ENCODE measurements at regions not wholly inside any gene's neighbourhood (a gene's known extent, or its start where the extent isn't known, plus 50 kb on each side); places are given as distances from the start of the nearest gene placed in this dataset.
"Not testable (repeated sequence)": the region's sequence is repeated elsewhere in the genome, so short reads cannot be mapped to it uniquely, and the experiment has no call there.

DNA sequence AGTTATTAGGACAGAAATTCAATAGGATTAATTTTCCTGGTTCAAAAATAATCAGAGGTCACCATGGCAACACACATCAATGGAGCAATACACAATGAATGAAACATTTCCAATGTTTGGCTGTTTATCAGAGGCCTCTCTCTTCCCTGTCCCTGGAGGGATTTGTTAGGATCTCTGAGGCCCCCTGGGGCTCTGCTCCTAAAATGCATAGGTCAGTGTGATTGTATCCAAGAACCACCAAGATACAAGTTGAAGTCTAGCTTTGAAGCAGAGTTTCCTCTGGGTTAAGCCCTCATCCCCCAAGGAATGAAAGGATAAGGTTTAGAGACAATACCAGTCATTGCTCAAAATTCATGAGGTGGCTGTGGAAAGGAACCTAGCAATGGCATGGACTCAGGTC, 561.2 kb upstream of the C16orf82 start:
- no peak for DNase-seq (ENCODE audit: low read depth)

- not testable (repeated sequence) for DNase-seq (ENCODE audit: low read depth)
Measured at GRCh38 chr16:26508946-26509345, 557.8 kb upstream of the C16orf82 start.

GRCh38 chr16:26510924-26511323, 555.8 kb upstream of the C16orf82 start:
- DNase-seq (ENCODE audit: low read depth) = no peak

DNA sequence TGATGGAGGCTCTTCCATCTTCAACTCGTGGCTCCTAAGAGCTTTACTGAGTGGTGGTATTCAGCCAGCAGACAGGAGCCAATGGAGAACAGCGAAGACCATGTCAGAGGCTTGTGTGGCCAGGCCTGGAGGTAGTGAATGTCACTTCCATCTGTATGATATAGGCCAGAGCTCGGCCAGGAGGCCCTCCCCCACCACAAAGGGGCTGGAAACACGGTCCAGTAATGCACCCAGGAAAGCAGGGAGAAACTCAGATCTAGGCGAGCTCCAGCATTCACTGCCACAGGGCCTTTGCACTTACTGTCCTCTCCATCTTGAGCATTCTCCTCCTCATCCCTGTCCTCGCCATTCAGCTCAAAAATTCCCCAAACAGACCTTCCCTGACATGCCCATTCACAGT, 555.3 kb upstream of the C16orf82 start:
- no peak for DNase-seq (ENCODE audit: low read depth)

- DNase-seq (ENCODE audit: low read depth) = no peak
Measured at GRCh38 chr16:26521626-26522025, 545.1 kb upstream of the C16orf82 start.

DNA sequence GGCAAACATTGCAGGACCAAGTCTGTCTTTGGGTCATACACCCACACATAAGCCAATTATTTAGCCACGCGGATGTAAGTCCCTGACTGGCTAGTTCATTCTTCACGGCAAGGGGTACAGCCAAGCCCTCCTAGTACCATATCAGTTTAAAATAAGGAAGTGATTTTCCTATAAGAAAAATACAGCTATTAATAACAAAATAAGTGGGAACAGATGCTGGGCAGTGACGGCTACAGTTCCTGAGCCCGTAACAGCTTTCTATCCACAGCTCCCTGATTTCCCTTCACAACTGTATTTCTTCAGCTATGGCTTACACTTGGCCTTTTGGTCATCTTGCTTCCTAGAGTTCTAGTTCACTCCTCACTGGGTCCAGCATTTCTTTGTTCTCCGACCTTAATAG, 542.4 kb upstream of the C16orf82 start:
- DNase-seq (ENCODE audit: low read depth) = no peak

GRCh38 chr16:26524846-26525245, 541.9 kb upstream of the C16orf82 start:
- DNase-seq (ENCODE audit: low read depth) = no peak

DNA sequence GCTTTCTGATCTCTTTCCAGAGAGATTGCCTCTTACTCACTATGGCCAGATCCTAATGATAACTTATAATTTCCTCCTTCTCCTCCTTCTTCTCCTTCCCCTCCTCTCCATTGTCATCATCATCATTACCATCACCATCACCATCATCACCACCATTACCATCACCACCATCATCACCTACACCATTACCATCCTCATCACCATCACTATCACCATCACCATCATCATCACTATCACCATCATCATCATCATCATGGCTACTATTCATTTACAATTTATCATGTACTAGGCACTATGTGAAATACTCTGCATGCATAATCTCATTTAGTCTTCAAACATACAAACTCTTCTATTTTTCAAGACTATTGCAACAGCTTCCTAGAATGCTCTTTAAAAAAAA, 540.9 kb upstream of the C16orf82 start:
- no peak for DNase-seq (ENCODE audit: low read depth)

GRCh38 chr16:26526633-26527032, 540.1 kb upstream of the C16orf82 start:
- no peak for DNase-seq (ENCODE audit: low read depth)

DNA sequence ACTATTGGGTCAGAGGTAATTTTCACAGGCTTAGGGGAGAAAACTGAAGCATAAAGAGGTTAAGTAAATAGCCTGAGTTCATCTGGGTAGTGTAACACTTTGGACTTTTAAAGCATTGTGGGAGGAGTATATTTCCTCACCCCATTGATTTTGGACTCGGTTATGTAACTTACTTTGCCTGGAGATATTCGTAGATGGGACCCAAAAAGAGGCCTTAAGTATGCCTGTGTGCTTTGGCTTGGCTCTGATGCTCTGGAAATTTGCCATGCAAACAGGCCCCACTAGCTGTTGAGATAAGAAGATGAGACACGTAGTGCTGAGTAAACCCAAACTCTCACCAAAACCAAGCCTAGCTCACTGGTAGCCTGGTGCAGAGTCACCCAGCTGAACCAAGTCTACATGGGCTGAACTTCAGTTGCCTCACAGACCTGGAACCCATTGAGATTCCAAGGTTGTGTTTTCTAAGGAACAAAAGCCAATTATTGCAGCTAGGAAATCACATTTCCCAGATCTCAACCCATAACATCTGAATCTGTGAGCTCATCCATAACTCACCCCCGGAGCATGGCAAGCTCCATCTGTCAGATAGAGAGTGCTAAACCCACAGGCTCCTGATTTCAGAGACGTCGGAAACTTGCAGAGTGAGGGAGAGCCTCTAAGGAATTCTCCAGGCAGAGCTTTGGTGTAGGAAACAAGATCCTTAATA, 536.0 kb upstream of the C16orf82 start:
- DNase-seq (ENCODE audit: low read depth) = no peak

DNA sequence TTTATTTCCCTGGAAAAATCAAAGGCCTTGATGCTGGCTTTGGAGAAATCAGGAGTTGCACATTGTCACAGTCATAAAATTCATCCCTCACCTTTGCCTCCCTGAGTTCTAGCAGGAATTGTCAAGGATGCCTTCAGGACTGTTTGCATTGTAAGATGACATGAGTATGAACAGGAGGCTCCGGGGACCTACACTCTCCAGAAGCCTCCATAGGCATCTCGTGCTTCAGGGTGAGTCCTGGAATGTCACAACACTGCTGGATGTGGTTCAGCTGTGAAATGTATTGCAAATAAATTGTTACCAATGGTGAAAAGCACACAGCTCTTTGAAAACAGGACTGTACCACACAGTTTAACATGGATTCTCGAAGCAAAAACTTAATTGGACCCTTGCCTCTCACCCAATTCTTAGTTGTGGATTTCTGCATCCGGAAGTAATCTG, 535.4 kb upstream of the C16orf82 start:
- no peak for DNase-seq (ENCODE audit: low read depth)

DNA sequence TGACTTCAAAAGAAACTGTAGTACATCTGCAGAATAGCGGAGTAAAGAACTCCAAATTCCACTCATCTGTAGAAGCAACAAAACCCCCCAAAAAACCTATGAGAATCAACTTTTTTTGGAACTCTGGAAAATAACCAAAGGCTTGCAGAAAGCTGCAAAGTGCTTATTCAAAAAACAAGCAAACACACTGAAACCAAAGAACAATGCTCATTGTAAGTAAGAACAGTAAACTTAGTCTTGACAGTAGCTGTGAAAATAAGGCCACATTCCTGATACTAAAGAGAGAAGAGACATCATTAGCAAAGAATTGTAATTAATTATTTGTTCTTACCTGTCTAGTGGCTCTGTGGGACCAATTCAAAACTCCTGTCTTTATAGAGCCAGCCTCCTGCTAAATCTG, 534.3 kb upstream of the C16orf82 start:
- no peak for DNase-seq (ENCODE audit: low read depth)

- DNase-seq (ENCODE audit: low read depth) = no peak
Measured at GRCh38 chr16:26542198-26542597, 524.5 kb upstream of the C16orf82 start.

DNA sequence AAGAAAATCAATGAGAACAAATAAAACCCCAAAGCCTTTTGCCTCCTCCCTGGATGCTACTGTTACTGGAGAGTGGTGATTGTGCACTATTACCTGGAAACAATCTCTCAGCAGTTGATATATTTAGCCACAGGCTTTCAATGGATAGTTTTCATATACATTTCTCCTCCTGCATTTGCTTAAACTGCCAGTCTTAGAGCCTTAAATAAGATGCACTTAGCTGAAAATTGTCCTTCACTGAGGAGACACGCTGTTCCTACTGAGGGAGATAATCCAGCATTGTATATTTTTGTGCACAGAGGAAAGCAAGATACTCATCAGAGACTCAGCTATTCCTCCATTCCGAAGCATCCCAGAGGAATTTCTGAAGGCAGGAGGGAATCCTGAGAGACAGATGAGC, 520.2 kb upstream of the C16orf82 start:
- no peak for DNase-seq (ENCODE audit: low read depth)

DNA sequence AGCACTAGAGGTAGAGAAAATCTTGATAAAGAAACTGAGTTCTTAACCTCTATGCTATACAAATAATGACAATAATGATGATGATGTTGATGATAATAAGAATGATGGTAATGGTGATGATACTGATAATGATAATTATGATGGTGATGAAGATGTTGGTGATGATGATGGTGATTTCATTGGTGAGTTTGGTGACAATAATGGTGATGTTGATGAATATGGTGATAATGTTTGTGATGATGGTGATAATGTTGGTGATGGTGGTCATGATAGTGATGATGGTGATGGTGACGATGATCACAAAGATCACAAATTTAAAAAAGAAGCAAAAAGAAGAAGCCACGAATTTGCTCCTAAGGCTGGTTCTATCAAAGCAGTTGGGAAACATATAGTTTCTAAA, 519.0 kb upstream of the C16orf82 start:
- DNase-seq (ENCODE audit: low read depth) = no peak

GRCh38 chr16:26550111-26550610, 516.6 kb upstream of the C16orf82 start:
- no peak for DNase-seq (ENCODE audit: low read depth)

- no peak for DNase-seq (ENCODE audit: low read depth)
Measured at GRCh38 chr16:26554030-26554429, 512.7 kb upstream of the C16orf82 start.

DNA sequence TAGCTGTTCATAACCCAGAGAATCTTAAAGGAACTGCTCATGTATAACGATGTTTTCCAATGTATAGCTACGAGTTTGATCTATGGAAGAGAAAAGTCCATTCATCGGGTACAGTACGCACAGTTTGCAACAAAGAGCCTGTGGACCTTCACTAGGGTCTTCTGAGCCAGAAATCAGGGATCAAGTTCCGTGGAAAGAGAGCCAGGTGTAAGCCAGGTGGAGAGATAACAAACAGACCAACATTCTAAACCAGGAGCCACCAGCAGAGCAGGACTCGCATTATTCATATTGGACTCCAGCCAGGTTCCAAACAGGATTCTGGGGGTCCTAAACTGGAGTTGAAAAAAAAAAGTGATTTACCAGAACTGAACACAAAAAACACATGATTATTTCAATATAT, 505.4 kb upstream of the C16orf82 start:
- DNase-seq (ENCODE audit: low read depth) = no peak

GRCh38 chr16:26563018-26563417, 503.7 kb upstream of the C16orf82 start:
- no peak for DNase-seq (ENCODE audit: low read depth)

DNA sequence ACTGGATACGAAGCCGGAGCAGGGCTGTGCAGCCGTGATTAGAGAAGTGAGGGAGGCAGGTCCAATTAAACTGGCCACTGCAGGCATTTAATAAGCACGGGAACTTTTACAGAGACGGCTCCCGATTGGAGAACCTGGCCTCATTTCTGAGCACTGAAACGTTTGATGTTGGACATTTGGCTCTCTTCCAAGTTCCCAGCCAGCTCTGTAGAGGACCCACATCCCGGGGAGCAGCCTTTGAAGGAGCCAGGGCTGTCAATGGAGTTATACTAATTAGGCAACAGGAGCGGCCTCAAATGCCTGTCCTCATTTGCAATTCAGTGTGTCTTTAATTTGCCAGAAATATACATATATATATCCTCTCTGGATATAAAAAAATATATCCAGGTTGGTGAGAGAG, 499.4 kb upstream of the C16orf82 start:
- no peak for DNase-seq (ENCODE audit: low read depth)

- DNase-seq (ENCODE audit: low read depth) = no peak
Measured at GRCh38 chr16:26569793-26570192, 496.9 kb upstream of the C16orf82 start.

DNA sequence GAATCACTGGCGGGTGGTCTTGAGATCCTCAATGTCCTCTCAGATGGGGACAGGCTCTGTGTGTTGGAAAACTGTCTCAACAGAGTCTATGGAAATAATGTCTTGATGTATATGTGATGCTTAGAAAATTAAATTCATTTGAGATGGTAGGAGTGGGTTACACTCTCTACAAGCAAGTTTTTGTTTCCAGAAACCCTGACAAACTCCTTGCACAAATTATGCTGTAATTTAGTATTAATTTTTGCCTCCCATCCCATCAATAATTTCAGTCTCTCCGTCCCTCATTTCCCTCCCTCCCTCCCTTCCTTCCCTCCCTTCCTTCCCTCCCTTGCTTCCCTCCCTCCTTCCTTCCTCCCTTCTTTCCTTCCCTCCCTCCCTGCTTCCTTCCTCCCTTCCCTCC, 488.0 kb upstream of the C16orf82 start:
- no peak for DNase-seq (ENCODE audit: low read depth)

DNA sequence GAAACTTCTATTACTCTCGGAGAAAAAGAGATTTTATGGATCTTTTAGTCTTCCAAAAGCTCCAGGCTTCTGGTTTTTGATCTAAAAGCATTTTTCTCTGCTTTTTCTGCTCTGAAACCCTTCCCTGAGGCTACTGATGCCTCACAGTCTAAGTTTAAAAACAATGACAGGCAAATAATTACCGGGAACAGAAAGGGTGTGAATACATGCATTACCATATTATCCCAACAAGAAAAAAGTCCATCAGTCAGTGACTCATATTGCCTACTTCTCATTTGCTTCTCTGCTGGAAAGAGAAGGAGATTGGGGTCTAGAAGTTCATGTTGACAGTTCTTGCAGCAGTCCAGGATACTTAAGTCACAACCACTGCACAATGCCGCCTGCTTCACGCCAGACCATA, 482.9 kb upstream of the C16orf82 start:
- no peak for DNase-seq (ENCODE audit: low read depth)

GRCh38 chr16:26593700-26594099, 473.0 kb upstream of the C16orf82 start:
- DNase-seq (ENCODE audit: low read depth) = no peak
